Peyer's patch (tissue), 4 donors: ENCODE measurements at regions not wholly inside any gene's neighbourhood (a gene's known extent, or its start where the extent isn't known, plus 50 kb on each side); places are given as distances from the start of the nearest gene placed in this dataset.

Experiments used
- CTCF ChIP-seq, 6 experiments: fragments of 450-650 bp in 4 of 6; fragments of 200-600 bp in 2 of 6; sonication (generic) in 1 of 6; IDR thresholded peaks; one replicate each; pipeline ENCODE4 v1.5.1; 2017 to 2019; ENCODE audit warnings: antibody characterized with exemption in 6 of 6, mild to moderate bottlenecking in 3 of 6, moderate library complexity in 1 of 6
- POLR2A ChIP-seq, 2 donors: fragments of 450-650 bp; IDR thresholded peaks; one replicate each; pipeline ENCODE4 v1.5.1; 2017; ENCODE audit warnings: antibody characterized with exemption in 2 of 2, mild to moderate bottlenecking in 2 of 2, moderate library complexity in 2 of 2

GRCh38 chr15:69719527-69720240 is 267.1 kb downstream of the RPLP1 start:
- TF ChIP-seq CTCF (IDR thresholded peaks at IDR 0.05) (no peak), POLR2A (IDR thresholded peaks at IDR 0.05) (no peak)
